Mammary epithelial cell (primary cell): ENCODE measurements at regions not wholly inside any gene's neighbourhood (a gene's known extent, or its start where the extent isn't known, plus 50 kb on each side); places are given as distances from the start of the nearest gene placed in this dataset.
"Not testable (repeated sequence)": the region's sequence is repeated elsewhere in the genome, so short reads cannot be mapped to it uniquely, and the experiment has no call there.

Source experiments
- CTCF ChIP-seq, 2 donors: IDR thresholded peaks in 1 of 2; conservative IDR thresholded peaks in 1 of 2; 2 replicates each; pipeline ENCODE4 v1.5.1; 2011 to 2012; ENCODE audit warnings: inconsistent platforms in 2 of 2, low read length in 2 of 2, mild to moderate bottlenecking in 2 of 2, control low read depth in 1 of 2, low read depth in 1 of 2; ENCODE audit not compliant: insufficient read depth in 1 of 2; ENCODE audit errors: extremely low read depth in 1 of 2
- EZH2 ChIP-seq: IDR thresholded peaks from 2 replicates; pipeline ENCODE4 v1.6.1; 2012; ENCODE audit warnings: low read length, inconsistent platforms, borderline replicate concordance

GRCh38 chr12:114022081-114022480, 56.0 kb upstream of the RBM19 start:
- TF ChIP-seq EZH2; CTCF (conservative IDR thresholded peaks at IDR 0.05 in 1 of 2, IDR thresholded peaks at IDR 0.05 in 1 of 2; ENCODE audit: extremely low read depth in 1 of 2, insufficient read depth in 1 of 2, low read depth in 1 of 2, low read length in 2 of 2): not testable (repeated sequence)
